H1 (cell line): ENCODE measurements at regions not wholly inside any gene's neighbourhood (a gene's known extent, or its start where the extent isn't known, plus 50 kb on each side); places are given as distances from the start of the nearest gene placed in this dataset.
"Not testable (repeated sequence)": the region's sequence is repeated elsewhere in the genome, so short reads cannot be mapped to it uniquely, and the experiment has no call there.

Experiments
- CTCF ChIA-PET: fragments of 300-600 bp; sonication (Branson Sonifier 250); formaldehyde crosslinking; loops from one replicate; lab custom pipeline; 2021; ENCODE audit not compliant: partially characterized antibody; lab: Charles Lee
- POLR2A ChIA-PET: fragments of 300-600 bp; sonication (Branson Sonifier 250); formaldehyde crosslinking; loops from one replicate; lab custom pipeline; 2021; ENCODE audit warnings: inconsistent platforms; ENCODE audit not compliant: partially characterized antibody; lab: Charles Lee
- DNase-seq, 2 experiments: peaks; one replicate each; pipeline versions ENCODE4 v3.0.0 to v3.0.0-alpha.2; 2010 to 2022; ENCODE audit warnings: low spot score in 2 of 2, low read depth in 1 of 2, mixed read lengths in 1 of 2
- FAIRE-seq: peaks from 2 replicates; lab custom pipeline; 2011; peaks lifted over from hg19 to GRCh38; lab: Jason Lieb, UNC
- H2AFZ ChIP-seq: 2 replicates; pipeline ENCODE4 v1.8.1; 2012; ENCODE audit warnings: low read length, inconsistent platforms
- H2AK5ac ChIP-seq: 2 replicates; pipeline ENCODE4 v1.6.1; 2013; ENCODE audit warnings: low read depth, low read length
- H2BK120ac ChIP-seq: replicated peaks from 2 replicates; pipeline ENCODE3; 2013; ENCODE audit warnings: low read depth, low read length, inconsistent platforms
- H2BK12ac ChIP-seq: 2 replicates; pipeline ENCODE4 v1.6.1; 2013; ENCODE audit warnings: low read depth, low read length
- H2BK15ac ChIP-seq: 2 replicates; pipeline ENCODE4 v1.6.1; 2013; ENCODE audit warnings: low read length
- H2BK20ac ChIP-seq: 2 replicates; pipeline ENCODE4 v1.6.1; 2013; ENCODE audit warnings: low read length
- H2BK5ac ChIP-seq: 2 replicates; pipeline ENCODE4 v1.6.1; 2013; ENCODE audit warnings: low read depth, low read length
- H3K14ac ChIP-seq: 2 replicates; pipeline ENCODE4 v1.6.1; 2013; ENCODE audit warnings: inconsistent platforms; ENCODE audit not compliant: insufficient read length
- H3K18ac ChIP-seq: 2 replicates; pipeline ENCODE4 v1.6.1; 2013; ENCODE audit warnings: low read length; ENCODE audit errors: extremely low read depth
- H3K23ac ChIP-seq: 2 replicates; pipeline ENCODE4 v1.6.1; 2013; ENCODE audit warnings: inconsistent platforms; ENCODE audit not compliant: insufficient read length
- H3K23me2 ChIP-seq: 2 replicates; pipeline ENCODE4 v1.6.1; 2013; ENCODE audit warnings: low read depth, low read length
- H3K27ac ChIP-seq: 2 replicates; pipeline ENCODE4 v1.6.1; 2011; ENCODE audit warnings: low read depth, low read length, inconsistent platforms
- H3K27me3 ChIP-seq, 4 experiments: replicated peaks in 1 of 4; 1 replicate in 1 of 4; 2 replicates in 3 of 4; pipeline versions ENCODE4 v1.6.1 to v1.8.1; 2011 to 2013; ENCODE audit warnings: low read length in 3 of 4, mild to moderate bottlenecking in 3 of 4, inconsistent platforms in 2 of 4, mixed read lengths in 2 of 4, moderate library complexity in 1 of 4; ENCODE audit not compliant: control insufficient read depth in 3 of 4, insufficient read depth in 3 of 4; ENCODE audit errors: extremely low read depth in 1 of 4
- H3K36me3 ChIP-seq, 4 experiments: 2 replicates each; pipeline versions ENCODE4 v1.6.1 to v1.8.1; 2011 to 2013; ENCODE audit warnings: mild to moderate bottlenecking in 4 of 4, low read length in 3 of 4, moderate library complexity in 2 of 4, control low read depth in 1 of 4, inconsistent platforms in 1 of 4; ENCODE audit not compliant: insufficient read depth in 4 of 4, control insufficient read depth in 2 of 4
- H3K4ac ChIP-seq: replicated peaks from 2 replicates; pipeline ENCODE3; 2013; ENCODE audit warnings: low read length, low read depth, mixed read lengths, inconsistent platforms; ENCODE audit not compliant: insufficient read length
- H3K4me1 ChIP-seq, 4 experiments: replicated peaks in 1 of 4; 1 replicate in 1 of 4; 2 replicates in 3 of 4; pipeline versions ENCODE4 v1.6.1 to v1.8.1; 2011 to 2013; ENCODE audit warnings: low read length in 3 of 4, inconsistent platforms in 2 of 4, mixed read lengths in 1 of 4; ENCODE audit not compliant: insufficient read depth in 4 of 4, control insufficient read depth in 3 of 4
- H3K4me2 ChIP-seq, 2 experiments: 2 replicates each; pipeline versions ENCODE4 v1.6.1 to v1.8.1; 2011 to 2013; ENCODE audit warnings: low read depth in 2 of 2, low read length in 2 of 2, control low read depth in 1 of 2, inconsistent platforms in 1 of 2, mild to moderate bottlenecking in 1 of 2; ENCODE audit not compliant: insufficient read depth in 1 of 2
- H3K4me3 ChIP-seq, 4 experiments: fragments of 200-600, 300-600 bp in 1 of 4; sonication (generic), shearing (Covaris generic), sonication (Bioruptor Twin) in 1 of 4; 2 replicates each; pipeline versions ENCODE4 v1.5.1 to v1.8.1; 2011 to 2016; ENCODE audit warnings: low read length in 4 of 4, low read depth in 3 of 4, control low read depth in 2 of 4, inconsistent platforms in 2 of 4, mild to moderate bottlenecking in 2 of 4, mixed read lengths in 1 of 4, moderate library complexity in 1 of 4; ENCODE audit not compliant: insufficient read depth in 2 of 4; ENCODE audit errors: extremely low read depth in 1 of 4
- H3K56ac ChIP-seq: replicated peaks from 2 replicates; pipeline ENCODE3; 2013; ENCODE audit warnings: low read depth, mild to moderate bottlenecking, mixed read lengths, low read length, inconsistent platforms; ENCODE audit not compliant: insufficient read length
- H3K79me1 ChIP-seq: 2 replicates; pipeline ENCODE4 v1.6.1; 2013; ENCODE audit warnings: low read depth, low read length, control low read depth
- H3K79me2 ChIP-seq, 2 experiments: 2 replicates each; pipeline versions ENCODE4 v1.6.1 to v1.8.1; 2012 to 2013; ENCODE audit warnings: low read length in 2 of 2, mild to moderate bottlenecking in 2 of 2, inconsistent platforms in 1 of 2; ENCODE audit not compliant: insufficient read depth in 2 of 2, control insufficient read depth in 1 of 2
- H3K9ac ChIP-seq, 4 experiments: replicated peaks in 1 of 4; 1 replicate in 1 of 4; 2 replicates in 3 of 4; pipeline versions ENCODE4 v1.6.1 to v1.8.1; 2011 to 2013; ENCODE audit warnings: low read depth in 3 of 4, low read length in 3 of 4, control low read depth in 2 of 4, mild to moderate bottlenecking in 2 of 4, moderate library complexity in 2 of 4, inconsistent platforms in 1 of 4; ENCODE audit errors: extremely low read depth in 1 of 4
- H3K9me3 ChIP-seq, 2 experiments: 2 replicates each; pipeline versions ENCODE4 v1.6.1 to v1.8.1; 2012 to 2013; ENCODE audit warnings: mild to moderate bottlenecking in 2 of 2, moderate library complexity in 2 of 2, control low read depth in 1 of 2, inconsistent platforms in 1 of 2, low read depth in 1 of 2, low read length in 1 of 2, mixed read lengths in 1 of 2; ENCODE audit not compliant: insufficient read depth in 2 of 2
- H4K20me1 ChIP-seq, 2 experiments: replicated peaks in 1 of 2; 2 replicates each; pipeline versions ENCODE3 to v1.8.1; 2011 to 2013; ENCODE audit warnings: inconsistent platforms in 2 of 2, low read length in 2 of 2, mild to moderate bottlenecking in 1 of 2; ENCODE audit not compliant: insufficient read depth in 2 of 2, control insufficient read depth in 1 of 2
- H4K5ac ChIP-seq: 2 replicates; pipeline ENCODE4 v1.6.1; 2013; ENCODE audit warnings: low read length, low read depth, mixed read lengths, inconsistent platforms; ENCODE audit not compliant: insufficient read length
- H4K8ac ChIP-seq: 2 replicates; pipeline ENCODE4 v1.8.0; 2013; ENCODE audit warnings: mild to moderate bottlenecking, moderate library complexity, low read length, inconsistent platforms; ENCODE audit not compliant: insufficient read depth; ENCODE audit errors: extremely low read depth
- H4K91ac ChIP-seq: replicated peaks from 2 replicates; pipeline ENCODE3; 2013; ENCODE audit warnings: low read length, mixed read lengths, inconsistent platforms; ENCODE audit not compliant: insufficient read length
- WGBS, 2 experiments: shearing (Covaris generic) in 1 of 2; methylation state at CpG; one replicate each; pipeline versions ENCODE4 v1.1.6 to v1.1.7; 2013 to 2015; ENCODE audit warnings: low lambda C conversion rate in 2 of 2, mixed read lengths in 2 of 2, inconsistent platforms in 1 of 2, low coverage in 1 of 2, missing lambda C conversion rate in 1 of 2; ENCODE audit not compliant: insufficient replicate concordance in 2 of 2, insufficient coverage in 1 of 2, insufficient read length in 1 of 2; ENCODE audit errors: extremely low coverage in 1 of 2, missing lambda C conversion rate in 1 of 2; 5-methylcytosine and 5-hydroxymethylcytosine counted together

- H2BK12ac ChIP-seq, H2BK5ac ChIP-seq, H4K20me1 ChIP-seq, H3K56ac ChIP-seq, H3K4me1 ChIP-seq, DNase-seq, H4K91ac ChIP-seq, H3K27me3 ChIP-seq, H3K79me2 ChIP-seq, H3K4me2 ChIP-seq, H2BK15ac ChIP-seq, H2BK20ac ChIP-seq, H2AFZ ChIP-seq, H3K9ac ChIP-seq, H2BK120ac ChIP-seq, POLR2A ChIA-PET, H4K8ac ChIP-seq, H3K4ac ChIP-seq, H3K23me2 ChIP-seq, H3K9me3 ChIP-seq, H3K27ac ChIP-seq, H3K4me3 ChIP-seq, H2AK5ac ChIP-seq, H3K14ac ChIP-seq, H3K36me3 ChIP-seq, H3K18ac ChIP-seq, H3K79me1 ChIP-seq, H4K5ac ChIP-seq, H3K23ac ChIP-seq, FAIRE-seq: not testable (repeated sequence)
- WGBS, 2 experiments: 94% methylated on average over 3 of the region's 3 CpGs; no CpG with 5 or more reads in 1 of the 2 experiments
- CTCF ChIA-PET: interaction anchor here (1.0 kb wide), 1 partner anchor 113 kb away, joined by 3 read pairs; no protein-coding TSS in a partner anchor
These were observed 121.4 kb downstream of the ANXA5 start for GRCh38 chr4:121575392-121575791.
